CD4-positive, alpha-beta T cell (primary cell): ENCODE measurements at regions not wholly inside any gene's neighbourhood (a gene's known extent, or its start where the extent isn't known, plus 50 kb on each side); places are given as distances from the start of the nearest gene placed in this dataset.

Experiments used
- ATAC-seq: fragments of 200-7000 bp; cut with Tn5 transposase; one replicate; pipeline ENCODE4 v1.10.0; 2022; ENCODE audit warnings: mild to moderate bottlenecking; ENCODE audit not compliant: poor library complexity
- CTCF ChIA-PET: fragments of 350-600 bp; sonication (Branson Sonifier 250); formaldehyde crosslinking; loops from one replicate; lab custom pipeline; 2021; ENCODE audit warnings: antibody characterized with exemption, inconsistent platforms; lab: Charles Lee
- POLR2A ChIA-PET: fragments of 350-600 bp; sonication (Branson Sonifier 250); formaldehyde crosslinking; loops from one replicate; lab custom pipeline; 2021; ENCODE audit warnings: antibody characterized with exemption, inconsistent platforms; lab: Charles Lee
- DNase-seq, 14 experiments: peaks; one replicate each; pipeline ENCODE4 v3.0.0-alpha.2; 2013 to 2020; ENCODE audit warnings: mixed read lengths in 2 of 14
- H3K27ac ChIP-seq, 2 donors: one replicate each; pipeline versions ENCODE4 v1.5.1 to v1.7.0; 2013; ENCODE audit warnings: low read length in 2 of 2, low read depth in 1 of 2, mild to moderate bottlenecking in 1 of 2
- H3K27me3 ChIP-seq, 2 experiments: 1 replicate in 1 of 2; 2 replicates in 1 of 2; pipeline versions ENCODE4 v1.6.1 to v1.7.0; 2013; ENCODE audit warnings: low read length in 2 of 2, control low read depth in 1 of 2, mild to moderate bottlenecking in 1 of 2, moderate library complexity in 1 of 2; ENCODE audit not compliant: insufficient read depth in 2 of 2, control insufficient read depth in 1 of 2
- H3K36me3 ChIP-seq: one replicate; pipeline ENCODE4 v1.6.1; 2013; ENCODE audit warnings: low read length, control low read depth; ENCODE audit not compliant: insufficient read depth
- H3K4me1 ChIP-seq: one replicate; pipeline ENCODE4 v1.6.1; 2013; ENCODE audit warnings: low read length, control low read depth; ENCODE audit not compliant: insufficient read depth
- H3K4me3 ChIP-seq: one replicate; pipeline ENCODE4 v1.5.1; 2013; ENCODE audit warnings: mild to moderate bottlenecking, low read length, moderate library complexity
- H3K9me3 ChIP-seq, 2 experiments: 1 replicate in 1 of 2; 2 replicates in 1 of 2; pipeline versions ENCODE4 v1.6.1 to v1.7.0; 2013; ENCODE audit warnings: low read length in 2 of 2, mild to moderate bottlenecking in 2 of 2, control low read depth in 1 of 2, moderate library complexity in 1 of 2; ENCODE audit not compliant: control insufficient read depth in 1 of 2, insufficient read depth in 1 of 2
- H3K27ac Mint-ChIP-seq: one replicate; pipeline ENCODE4 v1.8.0; 2020; ENCODE audit warnings: mixed read lengths
- H3K27me3 Mint-ChIP-seq: one replicate; pipeline ENCODE4 v1.8.0; 2021; ENCODE audit warnings: mixed read lengths
- H3K36me3 Mint-ChIP-seq: one replicate; pipeline ENCODE4 v1.8.0; 2021; ENCODE audit warnings: low read depth, mixed read lengths
- H3K4me1 Mint-ChIP-seq: one replicate; pipeline ENCODE4 v1.8.0; 2021; ENCODE audit warnings: low read depth, mixed read lengths
- H3K4me3 Mint-ChIP-seq: one replicate; pipeline ENCODE4 v1.8.0; 2020; ENCODE audit warnings: mild to moderate bottlenecking, mixed read lengths
- H3K9me3 Mint-ChIP-seq: one replicate; pipeline ENCODE4 v1.8.0; 2020; ENCODE audit warnings: mixed read lengths
- CTCF ChIP-seq: fragments of 200-600 bp; IDR thresholded peaks from one replicate; pipeline ENCODE4 v1.8.0; 2022; ENCODE audit warnings: antibody characterized with exemption, mild to moderate bottlenecking
- intact Hi-C, 2 experiments: fragments of 100-400 bp; cut with DNase I in 1 of 2; cut with micrococcal nuclease in 1 of 2; formaldehyde crosslinking; loops; one replicate each; pipeline versions ENCODE4 v1.15.1 to v1.9.0; 2023 to 2025; cut with DNase I, micrococcal nuclease

GRCh38 chr11:64499261-64500004, 56.3 kb upstream of the SLC22A11 start:
- H3K27me3 Mint-ChIP-seq: peaks cover 33% of the 10 kb centered on the region
- CTCF ChIA-PET: no interaction called here
- POLR2A ChIA-PET: no interaction called here
- TF ChIP-seq CTCF: no peak
- no peak overlapping the region for H3K4me3 ChIP-seq
- ATAC-seq (no peak), DNase-seq (no peak)
- H3K4me1 Mint-ChIP-seq: no peaks in the 10 kb centered on the region
- H3K9me3 ChIP-seq: peaks cover 0 to 3% of the 10 kb centered on the region in 2 experiments
- no peak overlapping the region for H3K27ac Mint-ChIP-seq
- no peaks in the 10 kb centered on the region for H3K36me3 ChIP-seq
- peaks cover 8 to 13% of the 10 kb centered on the region in 2 experiments for H3K27me3 ChIP-seq
- H3K4me3 Mint-ChIP-seq: no peak overlapping the region
- H3K4me1 ChIP-seq: no peaks in the 10 kb centered on the region
- H3K36me3 Mint-ChIP-seq: peaks cover 4% of the 10 kb centered on the region
- peaks cover under 1% of the 10 kb centered on the region for H3K9me3 Mint-ChIP-seq
- intact Hi-C loops: no loop called here
- H3K27ac ChIP-seq: no peak overlapping the region

GRCh38 chr11:64500176-64501013, 55.3 kb upstream of the SLC22A11 start:
- H3K27ac Mint-ChIP-seq: no peak overlapping the region
- H3K9me3 ChIP-seq: peaks cover 0 to 11% of the 10 kb centered on the region in 2 experiments
- no peaks in the 10 kb centered on the region for H3K36me3 ChIP-seq
- H3K4me1 Mint-ChIP-seq: no peaks in the 10 kb centered on the region
- H3K36me3 Mint-ChIP-seq: peaks cover 6% of the 10 kb centered on the region
- no peak overlapping the region for H3K4me3 Mint-ChIP-seq
- ATAC-seq (no peak), DNase-seq (no peak)
- no peak overlapping the region for H3K27ac ChIP-seq
- H3K27me3 ChIP-seq: peaks cover 8 to 13% of the 10 kb centered on the region in 2 experiments
- intact Hi-C loops: no loop called here
- H3K4me1 ChIP-seq: no peaks in the 10 kb centered on the region
- CTCF ChIA-PET: interaction anchor here (0.6 kb wide), 1 partner anchor 533 kb away, joined by 5 read pairs; no protein-coding TSS in a partner anchor
- H3K4me3 ChIP-seq: no peak overlapping the region
- H3K27me3 Mint-ChIP-seq: peaks cover 29% of the 10 kb centered on the region
- peaks cover 4% of the 10 kb centered on the region for H3K9me3 Mint-ChIP-seq
- POLR2A ChIA-PET: no interaction called here
- TF ChIP-seq CTCF: no peak

- H3K4me1 Mint-ChIP-seq: no peaks in the 10 kb centered on the region
- H3K4me3 Mint-ChIP-seq: no peak overlapping the region
- H3K9me3 Mint-ChIP-seq: peaks cover 4% of the 10 kb centered on the region
- H3K27ac Mint-ChIP-seq: no peak overlapping the region
- TF ChIP-seq CTCF: no peak
- ATAC-seq (no peak), DNase-seq (no peak)
- H3K27ac ChIP-seq: no peak overlapping the region
- peaks cover 4 to 16% of the 10 kb centered on the region in 2 experiments for H3K27me3 ChIP-seq
- no peaks in the 10 kb centered on the region for H3K36me3 ChIP-seq
- ChIA-PET CTCF (interaction anchor here (0.6 kb wide), 1 partner anchor 535 kb away, joined by 5 read pairs; no protein-coding TSS in a partner anchor), POLR2A (no interaction called here)
- H3K4me3 ChIP-seq: no peak overlapping the region
- peaks cover 24% of the 10 kb centered on the region for H3K27me3 Mint-ChIP-seq
- H3K36me3 Mint-ChIP-seq: peaks cover 6% of the 10 kb centered on the region
- H3K9me3 ChIP-seq: peaks cover 0 to 12% of the 10 kb centered on the region in 2 experiments
- no peaks in the 10 kb centered on the region for H3K4me1 ChIP-seq
- intact Hi-C loops: no loop called here
Observed at GRCh38 chr11:64501500-64502427, 54.0 kb upstream of the SLC22A11 start.
